Muscle of leg (tissue), 3 donors: ENCODE measurements at regions not wholly inside any gene's neighbourhood (a gene's known extent, or its start where the extent isn't known, plus 50 kb on each side); places are given as distances from the start of the nearest gene placed in this dataset.

ENCODE experiments used
- DNase-seq: peaks from one replicate; pipeline ENCODE4 v3.0.0; 2013
- H3K27ac ChIP-seq: one replicate; pipeline ENCODE4 v1.5.1; 2013; ENCODE audit warnings: mild to moderate bottlenecking, low read length, control low read depth
- H3K27me3 ChIP-seq: one replicate; pipeline ENCODE4 v1.6.1; 2013; ENCODE audit warnings: low read length; ENCODE audit not compliant: control insufficient read depth, insufficient read depth
- H3K36me3 ChIP-seq: one replicate; pipeline ENCODE4 v1.6.1; 2013; ENCODE audit warnings: low read length; ENCODE audit not compliant: control insufficient read depth, insufficient read depth
- H3K4me1 ChIP-seq: one replicate; pipeline ENCODE4 v1.6.1; 2013; ENCODE audit warnings: low read length; ENCODE audit not compliant: control insufficient read depth, insufficient read depth
- H3K4me3 ChIP-seq: one replicate; pipeline ENCODE4 v1.5.1; 2013; ENCODE audit warnings: low read length, control low read depth
- H3K9me3 ChIP-seq: replicated peaks from 2 replicates; pipeline ENCODE4 v1.6.1; 2013; ENCODE audit warnings: low read depth, low read length; ENCODE audit not compliant: control insufficient read depth
- WGBS: methylation state at CpG from one replicate; pipeline ENCODE4 v1.1.5; 2013; ENCODE audit warnings: missing lambda C conversion rate; ENCODE audit not compliant: insufficient coverage; 5-methylcytosine and 5-hydroxymethylcytosine counted together

GRCh38 chr16:80041410-80041809, 440.9 kb upstream of the MAF start:
- Histone ChIP-seq H3K9me3 (peaks cover 3% of the 10 kb centered on the region), H3K4me3 (no peak overlapping the region), H3K4me1 (no peaks in the 10 kb centered on the region), H3K27me3 (no peaks in the 10 kb centered on the region), H3K27ac (no peak overlapping the region), H3K36me3 (no peaks in the 10 kb centered on the region)
- WGBS, result no CpG with 5 or more reads among the region's 2 CpGs
- no peak for DNase-seq

DNA sequence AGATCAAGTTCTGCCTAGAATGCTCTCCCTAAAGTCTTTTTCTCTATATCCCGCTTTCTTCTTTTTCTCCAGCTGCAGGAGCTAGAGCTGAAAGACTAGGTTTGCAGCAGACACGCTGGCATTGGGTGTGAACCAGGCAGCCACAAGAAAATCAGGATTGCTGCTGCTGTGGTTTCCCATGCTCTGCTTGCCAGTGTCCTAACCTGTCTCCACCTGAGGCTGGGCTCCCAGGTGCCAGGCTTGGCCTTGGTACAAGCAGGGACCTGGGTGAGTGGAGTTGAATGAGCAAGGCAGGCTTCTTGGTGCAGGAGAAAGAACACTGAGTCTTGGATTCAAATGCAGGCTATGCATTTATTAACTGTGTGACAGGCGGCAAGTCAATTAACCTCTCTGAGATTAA, 440.3 kb upstream of the MAF start:
- Histone ChIP-seq H3K36me3 (no peaks in the 10 kb centered on the region), H3K27ac (no peak overlapping the region), H3K27me3 (no peaks in the 10 kb centered on the region), H3K4me1 (no peaks in the 10 kb centered on the region), H3K4me3 (no peak overlapping the region), H3K9me3 (peaks cover 3% of the 10 kb centered on the region)
- no CpG with 5 or more reads among the region's 3 CpGs for WGBS
- DNase-seq, result no peak

GRCh38 chr16:80040413-80040812, 439.9 kb upstream of the MAF start:
- no peaks in the 10 kb centered on the region for H3K36me3 ChIP-seq
- peaks cover 3% of the 10 kb centered on the region for H3K9me3 ChIP-seq
- H3K27ac ChIP-seq, result no peak overlapping the region
- no peaks in the 10 kb centered on the region for H3K27me3 ChIP-seq
- no peak overlapping the region for H3K4me3 ChIP-seq
- no peak for DNase-seq
- H3K4me1 ChIP-seq, result no peaks in the 10 kb centered on the region

GRCh38 chr16:80039777-80040176, 439.2 kb upstream of the MAF start:
- Histone ChIP-seq H3K9me3 (peaks cover 3% of the 10 kb centered on the region), H3K4me3 (no peak overlapping the region), H3K36me3 (no peaks in the 10 kb centered on the region), H3K27ac (no peak overlapping the region), H3K4me1 (no peaks in the 10 kb centered on the region), H3K27me3 (no peaks in the 10 kb centered on the region)
- WGBS, result 100% methylated on average over 1 of the region's 2 CpGs
- no peak for DNase-seq

DNA sequence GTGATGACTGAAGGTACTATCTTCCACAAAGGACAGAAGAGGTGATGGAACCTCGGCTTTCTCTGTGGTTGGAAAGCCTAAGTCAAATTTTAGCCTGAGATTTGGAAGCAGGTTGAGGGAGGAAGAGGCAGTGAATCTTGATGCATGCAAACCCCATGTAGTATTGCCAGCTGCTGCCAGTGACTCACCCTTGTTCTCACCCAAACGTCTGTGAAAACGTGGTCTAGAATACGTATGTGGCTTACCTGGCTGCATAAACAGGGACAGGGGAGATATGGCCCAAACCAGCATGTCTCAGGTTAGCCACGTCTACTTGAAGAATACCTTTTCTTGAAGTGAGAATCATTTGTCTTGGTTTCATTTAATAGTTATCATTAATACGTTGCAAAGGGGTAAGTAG, 438.0 kb upstream of the MAF start:
- 82% methylated on average over 5 of the region's 6 CpGs for WGBS
- no peak for DNase-seq
- no peaks in the 10 kb centered on the region for H3K27me3 ChIP-seq
- peaks cover 7% of the 10 kb centered on the region for H3K9me3 ChIP-seq
- H3K4me1 ChIP-seq, result no peaks in the 10 kb centered on the region
- H3K36me3 ChIP-seq, result no peaks in the 10 kb centered on the region
- no peak overlapping the region for H3K4me3 ChIP-seq
- no peak overlapping the region for H3K27ac ChIP-seq

GRCh38 chr16:80034948-80035663, 434.6 kb upstream of the MAF start:
- H3K4me1 ChIP-seq, result no peaks in the 10 kb centered on the region
- H3K4me3 ChIP-seq, result no peak overlapping the region
- H3K27me3 ChIP-seq, result no peaks in the 10 kb centered on the region
- no peak for DNase-seq
- WGBS, result 82% methylated on average over 4 of the region's 8 CpGs
- peaks cover 8% of the 10 kb centered on the region for H3K9me3 ChIP-seq
- H3K36me3 ChIP-seq, result no peaks in the 10 kb centered on the region
- H3K27ac ChIP-seq, result no peak overlapping the region

- H3K4me3 ChIP-seq, result no peak overlapping the region
Observed at GRCh38 chr16:80034469-80034826, 433.9 kb upstream of the MAF start.

GRCh38 chr16:80033783-80034468, 433.4 kb upstream of the MAF start:
- no peaks in the 10 kb centered on the region for H3K4me1 ChIP-seq
- no peaks in the 10 kb centered on the region for H3K36me3 ChIP-seq
- no CpG with 5 or more reads among the region's 3 CpGs for WGBS
- no peak for DNase-seq
- H3K27me3 ChIP-seq, result no peaks in the 10 kb centered on the region
- H3K9me3 ChIP-seq, result peaks cover 5% of the 10 kb centered on the region
- H3K4me3 ChIP-seq, result no peak overlapping the region
- H3K27ac ChIP-seq, result no peak overlapping the region

More at GRCh38 chr16:80034469-80034826, 433.9 kb upstream of the MAF start:
- Histone ChIP-seq H3K4me1 (no peaks in the 10 kb centered on the region), H3K27me3 (no peaks in the 10 kb centered on the region), H3K36me3 (no peaks in the 10 kb centered on the region), H3K9me3 (peaks cover 5% of the 10 kb centered on the region), H3K27ac (no peak overlapping the region)
- WGBS, result no CpG with 5 or more reads among the region's 4 CpGs
- no peak for DNase-seq

DNA sequence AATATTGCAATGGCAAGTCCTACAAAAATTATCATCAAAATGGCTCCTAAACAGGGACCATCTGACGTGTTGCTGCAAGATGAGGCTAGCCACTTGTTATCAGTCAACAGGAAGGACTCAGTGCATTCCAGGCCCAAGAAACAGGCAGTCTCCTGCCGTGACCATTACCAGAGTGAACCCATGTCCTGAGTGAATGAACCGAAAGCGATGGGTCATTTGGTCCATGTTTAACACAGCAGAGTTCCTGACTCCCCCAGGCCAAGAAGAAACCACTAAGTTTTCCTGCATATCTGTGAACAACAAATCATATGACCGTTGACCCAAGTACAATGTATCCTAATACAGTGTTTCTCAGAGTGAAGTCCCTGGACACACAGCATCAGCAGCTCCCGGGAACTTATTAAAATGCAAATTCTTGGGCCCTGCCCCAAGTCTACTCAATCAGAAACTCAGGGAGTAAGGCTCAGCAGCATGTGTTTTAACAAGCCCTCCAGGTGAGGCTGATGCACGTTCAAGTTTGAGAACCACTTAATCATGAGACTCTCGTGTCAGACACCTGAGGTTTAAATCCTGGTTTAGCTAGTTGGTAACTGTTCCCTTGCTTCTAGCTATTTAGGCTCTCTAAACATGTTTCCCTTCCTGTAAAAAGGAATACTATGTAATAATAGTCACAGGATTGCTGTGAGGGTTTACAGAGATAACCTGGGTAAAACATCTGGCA, 429.4 kb upstream of the MAF start:
- Histone ChIP-seq H3K27ac (no peak overlapping the region), H3K4me1 (no peaks in the 10 kb centered on the region), H3K9me3 (peaks cover 5% of the 10 kb centered on the region), H3K4me3 (no peak overlapping the region), H3K27me3 (no peaks in the 10 kb centered on the region), H3K36me3 (no peaks in the 10 kb centered on the region)
- WGBS, result 73% methylated on average over 5 of the region's 8 CpGs
- DNase-seq, result no peak

- no peaks in the 10 kb centered on the region for H3K36me3 ChIP-seq
- H3K27ac ChIP-seq, result no peak overlapping the region
- H3K9me3 ChIP-seq, result peaks cover 5% of the 10 kb centered on the region
- DNase-seq, result no peak
- no peaks in the 10 kb centered on the region for H3K4me1 ChIP-seq
- no peaks in the 10 kb centered on the region for H3K27me3 ChIP-seq
- H3K4me3 ChIP-seq, result no peak overlapping the region
- WGBS, result 100% methylated on average over 1 of the region's 2 CpGs
Observed at GRCh38 chr16:80029381-80029630, 428.8 kb upstream of the MAF start.
